Uterus (tissue), 2 donors: ENCODE measurements at regions not wholly inside any gene's neighbourhood (a gene's known extent, or its start where the extent isn't known, plus 50 kb on each side); places are given as distances from the start of the nearest gene placed in this dataset.

ENCODE experiments used
- POLR2A ChIP-seq, 2 donors: fragments of 450-650 bp; IDR thresholded peaks; one replicate each; pipeline ENCODE4 v1.6.1; 2016; ENCODE audit warnings: antibody characterized with exemption in 2 of 2, mild to moderate bottlenecking in 1 of 2, moderate library complexity in 1 of 2
- TF ChIP-seq, protein P1 (sequence below), 4 experiments: fragments of 200-600 bp in 2 of 4; fragments of 450-650 bp in 2 of 4; sonication (generic) in 2 of 4; IDR thresholded peaks; one replicate each; pipeline ENCODE4 v1.5.1; 2016 to 2019; ENCODE audit warnings: antibody characterized with exemption in 4 of 4, mild to moderate bottlenecking in 2 of 4, moderate library complexity in 1 of 4

DNA sequence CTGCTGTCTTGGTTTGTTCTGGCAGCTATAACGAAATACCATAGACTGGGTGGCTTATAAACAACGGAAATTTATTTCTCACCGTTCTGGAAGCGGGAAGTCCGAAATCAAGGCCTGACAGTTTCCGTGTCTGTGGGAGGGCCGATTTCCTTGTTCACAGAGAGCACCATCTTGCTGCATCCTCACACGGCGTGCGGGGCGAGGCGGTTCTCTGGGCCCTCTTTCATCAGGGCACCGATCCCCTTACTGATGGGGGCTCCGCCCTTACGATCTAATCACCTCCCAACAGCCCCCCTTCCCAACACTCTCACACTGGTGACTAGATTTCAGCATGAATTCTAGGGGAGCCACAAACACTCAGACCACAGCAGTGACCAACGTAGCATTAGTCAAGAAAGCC is 578.3 kb upstream of the FAT1 start:
- TF ChIP-seq, protein P1, sequence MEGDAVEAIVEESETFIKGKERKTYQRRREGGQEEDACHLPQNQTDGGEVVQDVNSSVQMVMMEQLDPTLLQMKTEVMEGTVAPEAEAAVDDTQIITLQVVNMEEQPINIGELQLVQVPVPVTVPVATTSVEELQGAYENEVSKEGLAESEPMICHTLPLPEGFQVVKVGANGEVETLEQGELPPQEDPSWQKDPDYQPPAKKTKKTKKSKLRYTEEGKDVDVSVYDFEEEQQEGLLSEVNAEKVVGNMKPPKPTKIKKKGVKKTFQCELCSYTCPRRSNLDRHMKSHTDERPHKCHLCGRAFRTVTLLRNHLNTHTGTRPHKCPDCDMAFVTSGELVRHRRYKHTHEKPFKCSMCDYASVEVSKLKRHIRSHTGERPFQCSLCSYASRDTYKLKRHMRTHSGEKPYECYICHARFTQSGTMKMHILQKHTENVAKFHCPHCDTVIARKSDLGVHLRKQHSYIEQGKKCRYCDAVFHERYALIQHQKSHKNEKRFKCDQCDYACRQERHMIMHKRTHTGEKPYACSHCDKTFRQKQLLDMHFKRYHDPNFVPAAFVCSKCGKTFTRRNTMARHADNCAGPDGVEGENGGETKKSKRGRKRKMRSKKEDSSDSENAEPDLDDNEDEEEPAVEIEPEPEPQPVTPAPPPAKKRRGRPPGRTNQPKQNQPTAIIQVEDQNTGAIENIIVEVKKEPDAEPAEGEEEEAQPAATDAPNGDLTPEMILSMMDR (IDR thresholded peaks at IDR 0.05) = no peak
- no peak for TF ChIP-seq POLR2A (IDR thresholded peaks at IDR 0.05)
